Natural killer cell (primary cell): ENCODE measurements at regions not wholly inside any gene's neighbourhood (a gene's known extent, or its start where the extent isn't known, plus 50 kb on each side); places are given as distances from the start of the nearest gene placed in this dataset.

Source experiments
- ATAC-seq, 3 donors: fragments of 150-1000 bp in 2 of 3; fragments of 200-7000 bp in 1 of 3; cut with Tn5 transposase; 1 replicate in 1 of 3; 2 replicates in 2 of 3; pipeline ENCODE4 v1.10.0; 2021; ENCODE audit warnings: mild to moderate bottlenecking in 2 of 3, moderate library complexity in 2 of 3
- DNase-seq, 2 donors: peaks; one replicate each; pipeline versions ENCODE4 v3.0.0 to v3.0.0-alpha.2; 2013 to 2021; ENCODE audit warnings: mixed read lengths in 1 of 2
- H3K27ac ChIP-seq: one replicate; pipeline ENCODE4 v1.5.1; 2013; ENCODE audit warnings: mild to moderate bottlenecking, low read length
- H3K27me3 ChIP-seq: one replicate; pipeline ENCODE4 v1.6.1; 2013; ENCODE audit warnings: low read length; ENCODE audit not compliant: control insufficient read depth, insufficient read depth
- H3K36me3 ChIP-seq: one replicate; pipeline ENCODE4 v1.6.1; 2013; ENCODE audit warnings: low read length; ENCODE audit not compliant: control insufficient read depth, insufficient read depth
- H3K4me1 ChIP-seq: one replicate; pipeline ENCODE4 v1.6.1; 2013; ENCODE audit warnings: low read length; ENCODE audit not compliant: control insufficient read depth, insufficient read depth
- H3K4me3 ChIP-seq: one replicate; pipeline ENCODE4 v1.5.1; 2013; ENCODE audit warnings: low read length
- H3K9me3 ChIP-seq: one replicate; pipeline ENCODE4 v1.6.1; 2013; ENCODE audit warnings: low read length; ENCODE audit not compliant: control insufficient read depth, insufficient read depth
- H3K27ac Mint-ChIP-seq, 2 donors: one replicate each; pipeline ENCODE4 v1.8.0; 2022; ENCODE audit warnings: mild to moderate bottlenecking in 2 of 2, mixed read lengths in 2 of 2, moderate library complexity in 1 of 2
- H3K27me3 Mint-ChIP-seq, 2 donors: one replicate each; pipeline ENCODE4 v1.8.0; 2022; ENCODE audit warnings: low read depth in 2 of 2, mixed read lengths in 2 of 2
- H3K36me3 Mint-ChIP-seq: one replicate; pipeline ENCODE4 v1.8.0; 2022; ENCODE audit warnings: mixed read lengths
- H3K4me1 Mint-ChIP-seq, 2 donors: one replicate each; pipeline ENCODE4 v1.8.0; 2022; ENCODE audit warnings: mixed read lengths in 2 of 2
- H3K4me3 Mint-ChIP-seq: one replicate; pipeline ENCODE4 v1.8.0; 2022; ENCODE audit warnings: mild to moderate bottlenecking, moderate library complexity, mixed read lengths
- H3K9me3 Mint-ChIP-seq, 2 donors: one replicate each; pipeline ENCODE4 v1.8.0; 2022; ENCODE audit warnings: mixed read lengths in 2 of 2
- WGBS: methylation state at CpG from one replicate; pipeline ENCODE4 v1.1.7; 2013; ENCODE audit warnings: missing lambda C conversion rate; ENCODE audit not compliant: insufficient coverage; 5-methylcytosine and 5-hydroxymethylcytosine counted together
- intact Hi-C: fragments of 100-400 bp; cut with micrococcal nuclease; formaldehyde crosslinking; loops from one replicate; pipeline ENCODE4 v1.14.2; 2022
- TF ChIP-seq, protein P1 (sequence below): fragments of 200-600 bp; IDR thresholded peaks from one replicate; pipeline ENCODE4 v1.8.0; 2022; ENCODE audit warnings: antibody characterized with exemption

GRCh38 chr9:86821006-86821845 lies 126.1 kb downstream of the GAS1 start:
- intact Hi-C loops, result no loop called here

DNA sequence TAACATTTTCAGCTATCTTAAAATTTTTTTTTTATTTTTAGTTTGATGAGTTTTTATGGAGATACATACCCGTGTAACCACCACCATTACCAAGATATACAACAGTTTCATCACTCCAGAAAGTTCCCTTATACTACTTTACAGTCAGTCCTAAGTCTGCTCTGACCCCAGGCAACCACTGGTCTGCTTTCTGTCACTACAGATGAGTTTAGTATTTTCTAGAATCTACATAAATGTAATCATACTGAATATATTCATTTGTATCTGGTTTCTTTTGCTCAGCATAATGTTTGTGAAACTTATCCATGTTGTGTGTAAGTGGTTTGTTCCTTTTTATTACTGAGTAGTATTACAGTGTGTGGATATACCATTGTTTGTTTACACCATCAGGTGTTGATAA lies 127.8 kb downstream of the GAS1 start:
- Mint-ChIP-seq H3K9me3 (no peaks in the 10 kb centered on the region), H3K27me3 (peaks cover 0 to 22% of the 10 kb centered on the region in 2 donors), H3K27ac (no peak overlapping the region), H3K4me1 (no peaks in the 10 kb centered on the region), H3K36me3 (no peaks in the 10 kb centered on the region), H3K4me3 (no peak overlapping the region)
- Histone ChIP-seq H3K4me3 (no peak overlapping the region), H3K9me3 (no peaks in the 10 kb centered on the region), H3K27ac (no peak overlapping the region), H3K36me3 (no peaks in the 10 kb centered on the region), H3K27me3 (no peaks in the 10 kb centered on the region), H3K4me1 (no peaks in the 10 kb centered on the region)
- DNase-seq (no peak), ATAC-seq (no peak)
- intact Hi-C loops, result no loop called here
- TF ChIP-seq, protein P1, sequence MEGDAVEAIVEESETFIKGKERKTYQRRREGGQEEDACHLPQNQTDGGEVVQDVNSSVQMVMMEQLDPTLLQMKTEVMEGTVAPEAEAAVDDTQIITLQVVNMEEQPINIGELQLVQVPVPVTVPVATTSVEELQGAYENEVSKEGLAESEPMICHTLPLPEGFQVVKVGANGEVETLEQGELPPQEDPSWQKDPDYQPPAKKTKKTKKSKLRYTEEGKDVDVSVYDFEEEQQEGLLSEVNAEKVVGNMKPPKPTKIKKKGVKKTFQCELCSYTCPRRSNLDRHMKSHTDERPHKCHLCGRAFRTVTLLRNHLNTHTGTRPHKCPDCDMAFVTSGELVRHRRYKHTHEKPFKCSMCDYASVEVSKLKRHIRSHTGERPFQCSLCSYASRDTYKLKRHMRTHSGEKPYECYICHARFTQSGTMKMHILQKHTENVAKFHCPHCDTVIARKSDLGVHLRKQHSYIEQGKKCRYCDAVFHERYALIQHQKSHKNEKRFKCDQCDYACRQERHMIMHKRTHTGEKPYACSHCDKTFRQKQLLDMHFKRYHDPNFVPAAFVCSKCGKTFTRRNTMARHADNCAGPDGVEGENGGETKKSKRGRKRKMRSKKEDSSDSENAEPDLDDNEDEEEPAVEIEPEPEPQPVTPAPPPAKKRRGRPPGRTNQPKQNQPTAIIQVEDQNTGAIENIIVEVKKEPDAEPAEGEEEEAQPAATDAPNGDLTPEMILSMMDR, result no peak
- no CpG with 5 or more reads among the region's 1 CpG for WGBS

More at GRCh38 chr9:86821006-86821845, 126.1 kb downstream of the GAS1 start:
- H3K27me3 Mint-ChIP-seq, result peaks cover 0 to 37% of the 10 kb centered on the region in 2 donors
- H3K27me3 ChIP-seq, result no peaks in the 10 kb centered on the region
- H3K4me3 ChIP-seq, result no peak overlapping the region
- no peak overlapping the region for H3K27ac Mint-ChIP-seq
- DNase-seq (no peak), ATAC-seq (no peak)
- WGBS, result 88% methylated on average over 7 of the region's 8 CpGs
- no peaks in the 10 kb centered on the region for H3K4me1 Mint-ChIP-seq
- no peaks in the 10 kb centered on the region for H3K9me3 Mint-ChIP-seq
- H3K36me3 ChIP-seq, result no peaks in the 10 kb centered on the region
- no peaks in the 10 kb centered on the region for H3K9me3 ChIP-seq
- no peak overlapping the region for H3K4me3 Mint-ChIP-seq
- H3K27ac ChIP-seq, result no peak overlapping the region
- H3K4me1 ChIP-seq, result no peaks in the 10 kb centered on the region
- TF ChIP-seq, protein P1, result no peak
- H3K36me3 Mint-ChIP-seq, result no peaks in the 10 kb centered on the region

DNA sequence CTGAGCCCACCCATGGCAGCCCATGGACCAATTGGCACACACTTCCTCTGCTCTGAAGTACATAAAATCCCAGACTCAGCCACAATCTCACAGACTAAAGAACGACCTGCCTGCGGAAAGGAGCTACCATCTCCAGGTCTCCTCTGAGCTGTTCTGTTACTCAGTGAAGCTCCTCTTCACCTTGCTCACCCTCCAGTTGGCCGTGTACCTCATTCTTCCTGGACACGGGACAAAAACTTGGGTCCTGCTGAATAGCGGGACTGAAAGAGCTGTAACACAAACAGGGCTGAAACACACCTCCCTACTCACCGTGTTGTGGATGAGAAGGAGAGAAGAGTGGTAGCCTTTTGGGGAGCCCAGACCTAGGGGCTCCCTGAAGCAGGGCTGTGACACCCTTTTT lies 128.7 kb downstream of the GAS1 start:
- WGBS, result 97% methylated on average over 5 of the region's 6 CpGs
- no peak for ATAC-seq
- H3K4me1 Mint-ChIP-seq, result no peaks in the 10 kb centered on the region

More for the DNA sequence above, 128.7 kb downstream of the GAS1 start:
- Histone ChIP-seq H3K27me3 (no peaks in the 10 kb centered on the region), H3K4me3 (no peak overlapping the region), H3K27ac (no peak overlapping the region), H3K4me1 (no peaks in the 10 kb centered on the region), H3K9me3 (no peaks in the 10 kb centered on the region), H3K36me3 (no peaks in the 10 kb centered on the region)
- TF ChIP-seq, protein P1, result no peak
- no peaks in the 10 kb centered on the region for H3K9me3 Mint-ChIP-seq
- H3K36me3 Mint-ChIP-seq, result no peaks in the 10 kb centered on the region
- no peak overlapping the region for H3K27ac Mint-ChIP-seq
- intact Hi-C loops, result no loop called here
- H3K27me3 Mint-ChIP-seq, result peaks cover 0 to 17% of the 10 kb centered on the region in 2 donors
- no peak overlapping the region for H3K4me3 Mint-ChIP-seq
- no peak for DNase-seq
